ENCODE measurements at regions not wholly inside any gene's neighbourhood (a gene's known extent, or its start where the extent isn't known, plus 50 kb on each side); places are given as distances from the start of the nearest gene placed in this dataset.
"Not testable (repeated sequence)": the region's sequence is repeated elsewhere in the genome, so short reads cannot be mapped to it uniquely, and the experiment has no call there.

DNA sequence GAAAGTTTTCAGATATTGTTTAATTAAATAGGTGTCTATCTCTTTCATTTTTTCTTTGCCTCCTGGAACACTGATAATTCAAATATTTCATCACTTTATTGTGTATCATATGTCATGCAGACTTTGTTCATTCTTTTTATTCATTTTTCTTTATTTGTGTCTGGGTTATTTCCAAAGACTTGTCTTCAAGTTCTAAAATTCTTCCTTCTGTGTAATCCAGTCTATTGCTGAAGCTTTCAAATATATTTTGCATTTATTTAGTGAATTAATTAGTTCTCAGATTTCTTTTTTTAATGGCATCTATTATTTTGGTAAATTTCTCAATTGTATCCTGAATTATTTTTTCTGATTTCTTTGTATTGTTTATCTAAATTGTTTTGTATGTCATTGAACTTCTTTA lies 70.1 kb downstream of the ZNF330 start:
- no peak for DNase-seq (ENCODE audit: low spot score in 2 of 2)
- peak; percentile 74 for FAIRE-seq

DNA sequence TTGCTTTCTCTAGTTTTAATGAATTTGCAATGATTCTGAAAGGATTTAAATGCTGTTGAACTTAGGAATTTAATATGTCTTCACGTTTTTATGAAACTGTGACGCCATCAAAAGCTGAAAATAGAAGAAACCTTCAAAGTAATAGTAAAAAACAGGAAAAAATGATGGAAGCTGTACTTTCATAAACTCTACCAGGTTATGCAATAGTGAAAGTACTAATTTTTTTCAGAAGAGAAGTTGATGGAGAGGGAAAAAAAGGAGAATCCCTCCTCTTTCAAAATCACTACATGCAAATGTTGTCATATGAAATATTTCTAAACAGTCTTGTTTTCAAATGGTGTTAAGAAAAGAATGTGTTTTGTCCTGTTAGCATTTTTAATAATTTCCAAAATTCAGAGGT lies 73.6 kb downstream of the ZNF330 start:
- FAIRE-seq = no peak

DNA sequence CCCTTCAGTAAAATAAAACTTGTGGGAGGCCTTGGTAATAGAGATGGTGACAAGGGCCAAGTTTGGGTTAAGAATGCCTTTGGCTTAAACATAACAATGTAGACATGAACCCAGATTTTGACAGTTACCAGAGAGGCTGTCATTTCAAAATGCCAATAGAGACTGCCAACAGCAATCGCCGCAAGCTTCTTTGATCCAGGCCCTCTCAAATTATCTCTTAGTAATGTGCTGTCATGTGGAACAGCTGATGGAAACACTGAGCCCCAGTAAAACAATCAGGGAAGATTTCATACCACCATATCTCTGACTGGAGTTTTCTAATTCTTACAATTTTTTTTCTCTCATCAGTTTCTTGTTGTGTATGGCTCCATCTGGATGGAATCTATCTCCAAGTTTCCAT lies 80.5 kb downstream of the ZNF330 start:
- FAIRE-seq (no peak), DNase-seq (ENCODE audit: low spot score in 2 of 2) (no peak)

More for the DNA sequence above, 73.6 kb downstream of the ZNF330 start:
- no peak for DNase-seq (ENCODE audit: low spot score in 2 of 2)

DNA sequence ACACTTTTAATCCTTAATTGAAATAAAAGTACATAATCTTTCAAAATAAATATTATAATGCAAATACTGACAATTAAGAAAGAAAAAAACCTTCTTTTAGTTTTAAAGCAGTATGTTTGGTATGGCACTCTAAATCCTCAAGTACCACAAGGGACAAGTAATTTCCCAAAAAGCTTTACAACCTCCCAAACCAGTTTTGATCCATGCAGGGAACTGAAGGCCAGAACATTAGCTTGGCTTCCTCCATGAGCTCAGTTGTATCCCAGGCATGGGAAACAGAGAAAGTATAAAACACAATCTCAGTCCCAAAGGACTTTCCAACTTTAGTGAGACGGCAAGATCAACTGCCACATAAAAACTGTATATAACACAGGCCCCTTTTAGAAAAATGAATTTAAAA lies 82.2 kb downstream of the ZNF330 start:
- FAIRE-seq = no peak

DNA sequence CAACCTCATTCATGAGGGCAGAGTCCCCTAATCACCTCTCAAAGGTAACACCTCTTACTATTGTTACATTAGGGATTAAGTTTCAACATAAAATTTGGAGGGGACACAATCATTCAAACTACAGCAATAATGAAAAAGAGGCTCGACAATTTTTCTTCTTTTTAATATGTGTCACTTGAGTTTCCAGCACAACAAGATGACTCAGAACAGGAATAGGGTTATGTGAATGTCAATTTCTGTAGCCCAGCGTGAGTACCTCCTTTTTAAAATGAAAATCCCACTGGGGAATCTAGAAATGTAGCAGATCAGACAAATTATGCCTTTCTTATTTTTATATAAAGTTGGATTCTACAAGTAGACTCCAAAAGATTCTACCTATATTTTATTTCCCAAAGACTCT lies 83.7 kb downstream of the ZNF330 start:
- FAIRE-seq = no peak
- DNase-seq (ENCODE audit: low spot score in 2 of 2) = no peak

More for the DNA sequence above, 82.2 kb downstream of the ZNF330 start:
- no peak for DNase-seq (ENCODE audit: low spot score in 2 of 2)

DNA sequence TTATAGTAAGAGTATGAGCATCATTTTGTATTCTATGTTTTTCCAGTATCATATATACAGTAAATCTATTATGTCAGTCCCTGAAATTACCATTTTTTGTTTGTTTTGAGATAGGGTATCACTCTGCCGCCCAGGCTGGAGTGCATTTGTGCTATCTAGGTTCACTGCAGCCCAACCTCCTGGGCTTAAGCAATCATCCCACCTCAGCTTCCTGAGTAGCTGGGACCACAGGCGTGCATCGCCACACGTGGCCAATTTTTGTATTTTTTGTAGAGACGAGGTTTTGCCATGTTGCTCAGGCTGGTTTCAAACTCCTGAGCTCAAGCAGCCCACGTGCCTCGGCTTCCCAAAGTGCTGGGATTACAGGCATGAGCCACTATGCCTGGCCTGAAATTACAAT lies 85.6 kb downstream of the ZNF330 start:
- DNase-seq (ENCODE audit: low spot score in 2 of 2) (no peak), FAIRE-seq (no peak)

DNA sequence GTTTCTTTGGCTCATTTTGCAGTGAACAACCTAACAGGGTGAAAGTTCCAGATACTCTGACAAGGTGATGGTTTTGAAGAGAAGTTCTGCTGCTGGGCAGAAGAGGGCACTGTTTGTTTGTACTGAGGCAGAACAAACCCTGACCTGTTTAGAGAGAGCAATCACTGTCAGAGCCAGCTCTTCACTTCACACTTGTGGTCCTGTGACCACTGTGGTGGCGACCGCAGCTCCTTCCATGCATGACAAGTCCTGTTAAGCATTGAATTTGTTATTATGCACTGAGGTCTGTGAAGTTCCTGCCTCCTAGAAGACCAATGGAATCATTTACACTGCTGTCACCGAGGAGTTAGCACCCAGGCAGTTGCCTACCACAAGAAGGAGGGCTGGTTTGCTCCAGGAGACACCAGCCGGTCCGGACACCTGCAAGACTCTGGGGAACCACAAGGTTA lies 86.6 kb downstream of the ZNF330 start:
- FAIRE-seq = no peak
- DNase-seq (ENCODE audit: low spot score in 2 of 2) = peak; percentile 9 to 44

DNA sequence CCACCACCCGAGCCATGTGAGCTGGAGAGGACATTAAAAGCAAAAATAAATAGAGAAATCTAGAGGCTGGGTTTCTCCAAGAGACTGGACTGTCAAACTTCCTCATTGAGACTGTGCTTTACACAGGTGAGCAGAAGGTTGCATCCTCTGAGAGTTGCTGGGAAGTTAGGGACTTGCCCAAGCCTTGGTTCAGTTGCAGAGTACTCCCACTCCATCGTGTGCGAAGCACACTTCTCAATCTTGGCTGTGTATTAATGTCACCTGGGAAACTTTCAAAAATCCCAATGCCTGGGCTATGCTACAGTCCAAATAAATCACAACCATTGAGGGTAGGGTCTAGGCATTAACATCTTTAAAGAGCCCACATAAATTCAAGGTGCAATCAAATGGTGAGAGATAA lies 89.2 kb downstream of the ZNF330 start:
- FAIRE-seq = no peak
- no peak for DNase-seq (ENCODE audit: low spot score in 2 of 2)

DNA sequence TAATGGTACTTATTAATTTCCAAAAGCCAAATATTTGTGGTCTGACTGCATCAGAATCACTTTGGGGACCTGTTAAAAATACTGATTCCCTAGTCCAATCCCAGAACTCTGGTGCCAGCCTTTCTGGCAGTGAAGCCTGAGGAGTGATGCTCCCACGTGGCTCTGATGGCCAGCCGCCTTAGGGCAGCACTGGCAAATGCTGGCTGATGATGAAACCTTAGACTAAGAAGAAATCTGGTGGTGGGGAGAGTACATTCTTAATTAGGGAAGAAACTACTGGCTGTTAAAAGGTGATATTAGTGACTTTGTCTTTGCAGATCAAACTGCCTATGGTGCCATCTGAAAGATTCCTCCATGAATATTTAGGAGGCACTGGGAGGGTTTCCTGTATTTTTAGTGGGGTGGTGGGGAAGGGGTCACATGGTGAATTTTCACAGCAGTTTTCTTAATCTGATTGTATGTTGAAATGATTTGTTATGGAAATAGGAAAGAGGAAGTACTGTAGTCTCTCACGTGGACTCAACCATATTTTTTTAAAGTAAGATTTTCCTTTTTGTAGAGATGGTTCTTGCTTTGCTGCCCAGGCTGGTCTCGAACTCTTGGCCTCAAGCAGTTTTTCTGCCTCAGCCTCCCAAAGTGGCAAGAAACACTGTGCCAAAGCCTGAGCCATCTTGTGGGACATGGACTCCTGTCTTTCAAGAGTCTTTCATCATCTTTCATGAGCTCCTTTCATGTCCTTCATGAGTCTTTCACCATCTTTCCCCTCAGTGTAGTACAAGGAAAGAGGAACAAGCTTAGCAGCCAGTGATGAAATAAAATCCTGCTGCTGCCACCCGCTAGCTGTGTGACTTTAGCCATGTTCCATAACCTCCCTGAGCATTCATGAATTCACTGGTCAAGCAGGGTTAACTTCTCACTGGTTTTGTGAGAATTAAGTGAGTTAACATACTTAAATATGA lies 90.8 kb downstream of the ZNF330 start:
- DNase-seq (ENCODE audit: low spot score in 2 of 2) = no peak
- FAIRE-seq = no peak

DNA sequence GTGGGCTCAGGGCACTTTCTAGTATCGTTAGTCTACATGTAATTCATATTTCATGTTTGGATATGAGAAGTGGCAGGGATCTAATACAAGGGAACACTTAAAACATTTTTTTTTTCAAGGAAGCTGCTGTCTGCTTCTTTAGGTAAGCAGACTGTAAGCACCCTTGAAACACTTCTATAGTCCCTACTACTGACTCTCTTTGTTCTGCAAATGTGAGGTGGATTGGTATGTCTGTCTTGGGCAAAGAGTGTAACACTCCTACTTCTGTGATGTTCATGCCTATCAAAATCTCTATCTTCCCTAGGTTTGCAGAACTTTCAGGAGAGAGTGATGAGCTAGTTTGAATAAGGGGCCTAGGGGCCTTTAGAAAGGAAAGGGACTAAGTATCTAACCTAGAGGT lies 93.9 kb downstream of the ZNF330 start:
- no peak for FAIRE-seq

DNA sequence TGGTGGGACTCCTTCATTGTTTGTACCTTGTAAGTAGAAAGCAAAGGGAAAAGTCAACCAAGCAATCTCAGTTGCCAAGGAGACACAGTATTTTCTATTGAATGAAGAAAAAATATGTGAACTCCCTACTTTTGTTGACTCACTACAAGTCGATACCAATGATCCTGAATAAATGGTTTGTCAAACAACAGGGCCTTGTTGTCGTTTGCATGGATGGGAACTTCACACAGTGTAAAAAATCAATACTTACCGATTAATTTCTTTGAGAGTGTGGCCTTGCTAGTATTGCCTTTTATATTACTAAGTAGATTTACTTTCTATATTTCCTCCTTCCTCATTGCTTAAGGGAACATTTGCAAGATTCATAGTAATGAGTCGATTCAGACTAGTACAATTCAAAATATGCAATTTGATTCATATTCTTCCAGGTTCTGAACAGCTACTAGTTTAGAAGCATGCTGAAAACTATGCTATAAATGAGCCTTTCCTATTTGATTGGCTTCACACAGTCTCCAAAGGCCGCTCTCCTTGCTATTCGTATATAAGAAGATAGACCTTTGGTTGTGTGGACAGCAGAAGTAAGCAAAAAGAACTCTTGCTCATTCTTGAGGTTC lies 108.0 kb downstream of the ZNF330 start:
- FAIRE-seq = no peak

More for the DNA sequence above, 93.9 kb downstream of the ZNF330 start:
- no peak for DNase-seq (ENCODE audit: low spot score in 2 of 2)

DNA sequence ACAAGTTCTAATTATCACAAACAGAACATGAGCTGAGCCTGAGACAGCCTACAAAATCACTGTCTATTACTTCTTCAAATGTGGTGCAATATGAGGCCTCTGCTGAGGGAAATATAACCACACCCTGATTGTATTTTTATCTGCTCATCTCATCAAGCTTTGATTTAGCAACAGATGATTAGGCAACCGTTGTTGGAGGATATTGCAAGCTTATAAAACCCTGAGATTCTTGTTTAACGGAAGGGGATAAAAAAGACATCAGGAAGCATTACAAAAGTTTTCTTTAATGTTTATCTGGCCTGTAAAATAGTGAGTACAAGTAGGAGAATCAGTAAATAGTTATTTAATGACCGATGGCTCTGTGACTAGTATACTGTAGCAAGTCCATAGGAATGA lies 108.5 kb downstream of the ZNF330 start:
- no peak for DNase-seq (ENCODE audit: low spot score in 2 of 2)
- FAIRE-seq = no peak

More for the DNA sequence above, 108.0 kb downstream of the ZNF330 start:
- DNase-seq (ENCODE audit: low spot score in 2 of 2) = no peak

DNA sequence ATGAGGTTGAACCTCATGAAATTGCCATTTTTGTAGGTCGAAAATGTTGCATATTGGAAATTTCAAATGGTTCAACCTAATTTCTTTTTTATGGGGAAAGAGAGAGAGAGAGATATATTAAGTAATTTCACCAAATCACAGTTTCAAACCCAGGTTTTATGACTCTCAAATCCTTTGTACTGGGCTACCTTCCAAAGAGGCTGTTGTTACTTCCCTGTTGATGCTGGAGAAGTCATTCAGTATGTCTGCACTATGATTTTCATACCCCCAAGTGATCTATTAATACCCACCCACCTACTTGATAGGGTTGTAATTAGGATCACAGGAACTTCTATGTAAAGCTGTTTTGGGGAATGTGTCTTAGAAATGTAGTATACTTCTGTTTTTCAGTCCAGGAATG lies 109.9 kb downstream of the ZNF330 start:
- no peak for FAIRE-seq
- no peak for DNase-seq (ENCODE audit: low spot score in 2 of 2)

DNA sequence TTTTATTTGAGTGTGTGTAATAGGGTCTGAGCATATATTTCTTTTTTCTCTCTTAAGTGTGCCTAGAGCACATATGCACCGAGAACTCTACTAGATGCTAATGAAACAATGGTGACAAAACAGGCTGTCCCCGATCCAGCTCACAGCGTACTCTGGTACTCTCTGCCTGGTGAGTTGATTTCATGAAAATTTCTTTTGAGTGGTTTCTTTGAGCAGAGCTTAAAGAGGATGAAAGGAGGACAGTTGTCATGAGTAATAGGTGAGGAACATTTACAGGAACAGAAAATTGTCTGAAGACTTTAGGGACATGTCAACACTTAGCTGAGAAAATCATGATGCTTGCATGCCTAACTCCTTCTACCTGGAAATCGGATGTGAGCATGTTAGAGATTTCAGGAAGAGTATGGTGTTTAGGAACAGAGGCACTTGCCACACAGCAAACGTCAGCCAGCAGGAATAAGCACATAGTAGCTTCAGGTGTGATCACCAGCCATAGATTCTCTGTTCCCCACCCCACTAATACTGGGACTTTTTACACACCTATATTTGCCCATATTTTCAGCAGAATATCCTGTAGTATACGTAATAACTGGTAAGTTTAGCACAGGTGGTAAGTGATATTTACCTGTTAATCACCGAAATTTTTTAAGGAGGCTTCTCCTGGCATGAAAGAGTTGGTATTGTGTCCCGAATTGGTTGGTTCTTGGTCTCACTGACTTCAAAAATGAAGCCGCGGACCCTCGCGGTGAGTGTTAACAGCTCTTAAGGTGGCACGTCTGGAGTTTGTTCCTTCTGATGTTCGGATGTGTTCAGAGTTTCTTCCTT lies 111.1 kb downstream of the ZNF330 start:
- DNase-seq (ENCODE audit: low spot score in 2 of 2) (no peak), FAIRE-seq (no peak)

DNA sequence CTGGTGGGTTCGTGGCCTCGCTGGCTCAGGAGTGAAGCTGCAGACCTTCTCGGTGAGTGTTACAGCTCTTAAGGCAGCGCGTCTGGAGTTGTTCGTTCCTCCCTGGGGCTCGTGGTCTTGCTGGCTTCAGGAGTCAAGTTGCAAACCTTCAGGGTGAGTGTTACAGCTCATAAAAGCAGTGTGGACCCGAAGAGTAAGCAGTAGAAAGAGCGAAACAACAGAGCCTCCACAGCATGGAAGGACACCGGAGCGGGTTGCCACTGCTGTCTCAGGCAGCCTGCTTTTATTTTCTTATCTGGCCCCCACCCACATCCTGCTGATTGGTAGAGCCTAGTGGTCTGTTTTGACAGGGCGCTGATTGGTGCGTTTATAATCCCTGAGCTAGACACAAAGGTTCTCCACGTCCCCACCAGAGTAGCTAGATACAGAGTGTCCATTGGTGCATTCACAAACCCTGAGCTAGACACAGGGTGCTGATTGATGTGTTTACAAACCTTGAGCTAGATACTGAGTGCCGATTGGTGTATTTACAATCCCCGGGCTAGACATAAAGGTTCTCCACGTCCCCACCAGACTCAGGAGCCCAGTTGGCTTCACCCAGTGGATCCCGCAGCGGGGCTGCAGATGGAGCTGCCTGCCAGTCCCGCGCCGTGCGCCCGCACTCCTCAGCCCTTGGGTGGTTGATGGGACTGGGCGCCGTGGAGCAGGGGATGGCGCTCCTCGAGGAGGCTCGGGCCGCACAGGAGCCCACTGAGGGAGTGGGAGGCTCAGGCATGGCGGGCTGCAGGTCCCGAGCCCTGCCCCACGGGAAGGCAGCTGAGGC lies 111.9 kb downstream of the ZNF330 start:
- not testable (repeated sequence) for FAIRE-seq; DNase-seq (ENCODE audit: low spot score in 2 of 2)

DNA sequence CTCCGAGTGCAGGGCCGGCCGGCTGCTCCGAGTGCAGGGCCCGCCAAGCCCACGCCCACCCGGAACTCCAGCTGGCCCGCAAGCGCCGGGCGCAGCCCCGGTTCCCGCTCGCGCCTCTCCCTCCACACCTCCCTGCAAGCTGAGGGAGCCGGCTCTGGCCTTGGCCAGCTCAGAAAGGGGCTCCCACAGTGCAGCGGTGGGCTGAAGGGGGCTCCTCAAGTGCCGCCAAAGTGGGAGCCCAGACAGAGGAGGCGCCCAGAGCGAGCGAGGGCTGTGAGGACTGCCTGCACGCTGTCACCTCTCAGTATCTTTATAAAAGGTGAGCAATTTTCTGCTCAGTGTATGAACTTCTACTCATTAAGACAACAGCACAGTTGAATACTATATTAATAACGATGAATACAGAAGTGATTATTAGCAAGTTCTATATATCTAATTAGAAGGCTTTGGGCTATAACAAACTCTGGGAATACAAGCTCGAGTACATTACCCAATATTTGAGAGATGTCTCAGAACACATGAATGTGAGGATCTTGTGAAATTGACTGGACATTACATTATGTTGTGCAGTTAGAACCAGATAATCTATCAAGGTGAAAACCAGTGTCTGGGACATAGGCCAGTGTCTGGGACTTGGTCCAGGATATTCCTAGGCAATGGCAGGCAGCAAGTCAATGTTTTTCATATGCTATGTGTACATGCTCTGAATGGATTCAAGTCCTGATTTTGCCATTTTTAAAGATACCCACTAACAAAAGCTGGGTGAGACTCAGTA lies 112.9 kb downstream of the ZNF330 start:
- FAIRE-seq; DNase-seq (ENCODE audit: low spot score in 2 of 2): not testable (repeated sequence)

DNA sequence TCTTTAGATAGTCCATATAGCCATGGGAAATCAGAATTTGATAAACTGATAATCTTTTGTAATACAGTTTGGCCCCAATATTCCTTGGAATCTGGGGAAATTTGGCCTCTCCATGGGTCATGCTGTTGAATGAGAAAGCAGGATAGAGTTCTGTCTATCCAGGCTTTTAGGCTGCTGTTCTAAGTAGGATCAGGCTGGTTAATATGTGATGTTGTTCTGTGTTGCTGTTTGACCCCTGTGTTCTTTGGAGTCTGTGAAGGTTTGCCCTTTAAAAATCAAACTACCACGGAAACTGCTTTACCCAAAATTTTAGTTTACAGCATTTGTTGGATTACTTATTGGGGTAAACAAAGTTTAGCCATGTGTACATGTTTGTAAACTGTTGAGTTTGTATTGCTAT lies 114.5 kb downstream of the ZNF330 start:
- no peak for DNase-seq (ENCODE audit: low spot score in 2 of 2)
- FAIRE-seq = no peak

DNA sequence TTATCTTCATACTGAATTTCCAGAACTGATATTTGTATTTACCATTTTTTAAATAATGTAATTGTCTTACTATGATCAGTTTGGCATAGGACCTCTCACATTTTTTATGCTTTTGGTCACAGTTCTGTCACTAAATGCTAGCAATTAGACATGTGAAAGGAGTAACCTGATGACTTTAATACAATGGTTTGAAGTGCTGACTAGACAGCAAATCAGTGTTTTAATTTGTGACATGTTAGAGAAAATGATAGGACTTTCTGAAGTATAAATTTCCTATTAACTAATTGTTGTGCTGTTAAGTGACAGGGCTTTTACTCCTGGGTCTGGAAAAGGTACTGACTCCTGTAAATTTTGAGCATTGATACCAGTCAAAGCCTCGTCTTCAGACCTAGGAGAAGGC lies 117.5 kb downstream of the ZNF330 start:
- FAIRE-seq (no peak), DNase-seq (ENCODE audit: low spot score in 2 of 2) (no peak)

DNA sequence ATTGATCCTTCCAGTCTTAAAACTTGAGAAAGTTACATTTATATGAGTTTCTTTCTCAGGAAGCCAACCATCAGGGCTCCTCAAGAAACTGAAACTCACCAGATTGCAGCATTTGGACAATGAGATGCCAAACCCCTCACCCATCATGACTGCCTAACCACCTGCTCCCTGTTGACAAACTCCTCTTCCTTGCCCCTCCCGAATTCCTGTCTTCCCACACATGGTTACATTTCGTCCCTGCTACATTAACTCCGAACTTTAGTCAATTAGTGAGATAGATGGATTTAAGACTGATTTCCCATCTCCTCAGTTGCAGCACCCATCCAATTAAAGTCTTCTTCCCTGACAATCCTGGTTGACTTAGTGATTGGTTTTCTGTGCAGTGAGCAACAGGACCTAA lies 118.7 kb downstream of the ZNF330 start:
- FAIRE-seq = no peak
- DNase-seq (ENCODE audit: low spot score in 2 of 2) = no peak
